ENCODE measurements at regions not wholly inside any gene's neighbourhood (a gene's known extent, or its start where the extent isn't known, plus 50 kb on each side); places are given as distances from the start of the nearest gene placed in this dataset.

DNA sequence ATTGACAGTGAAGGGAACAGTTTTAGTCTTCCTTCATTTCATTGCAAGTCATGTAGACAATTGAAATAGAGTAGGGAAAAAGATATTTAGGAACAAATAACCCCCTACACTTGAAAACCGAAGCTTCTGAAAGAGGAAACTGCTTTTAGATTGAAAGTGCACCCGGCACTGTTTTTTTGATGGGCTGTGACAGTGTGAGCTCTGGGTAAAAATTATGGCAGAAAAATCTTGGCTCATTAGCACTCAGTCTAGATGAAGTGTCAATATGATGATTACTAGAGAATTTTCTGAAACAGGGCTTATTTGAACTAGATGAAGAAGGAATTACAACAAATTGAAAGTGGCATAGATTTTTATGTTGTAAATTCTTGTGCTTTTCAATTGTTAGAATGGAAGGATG is 1132.4 kb downstream of the RAPGEF2 start:
- no peak overlapping the region for H3K27ac ChIP-seq
- TF ChIP-seq, protein P1, sequence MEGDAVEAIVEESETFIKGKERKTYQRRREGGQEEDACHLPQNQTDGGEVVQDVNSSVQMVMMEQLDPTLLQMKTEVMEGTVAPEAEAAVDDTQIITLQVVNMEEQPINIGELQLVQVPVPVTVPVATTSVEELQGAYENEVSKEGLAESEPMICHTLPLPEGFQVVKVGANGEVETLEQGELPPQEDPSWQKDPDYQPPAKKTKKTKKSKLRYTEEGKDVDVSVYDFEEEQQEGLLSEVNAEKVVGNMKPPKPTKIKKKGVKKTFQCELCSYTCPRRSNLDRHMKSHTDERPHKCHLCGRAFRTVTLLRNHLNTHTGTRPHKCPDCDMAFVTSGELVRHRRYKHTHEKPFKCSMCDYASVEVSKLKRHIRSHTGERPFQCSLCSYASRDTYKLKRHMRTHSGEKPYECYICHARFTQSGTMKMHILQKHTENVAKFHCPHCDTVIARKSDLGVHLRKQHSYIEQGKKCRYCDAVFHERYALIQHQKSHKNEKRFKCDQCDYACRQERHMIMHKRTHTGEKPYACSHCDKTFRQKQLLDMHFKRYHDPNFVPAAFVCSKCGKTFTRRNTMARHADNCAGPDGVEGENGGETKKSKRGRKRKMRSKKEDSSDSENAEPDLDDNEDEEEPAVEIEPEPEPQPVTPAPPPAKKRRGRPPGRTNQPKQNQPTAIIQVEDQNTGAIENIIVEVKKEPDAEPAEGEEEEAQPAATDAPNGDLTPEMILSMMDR (IDR thresholded peaks at IDR 0.05) = no peak
- no peak for TF ChIP-seq ZFX (IDR thresholded peaks at IDR 0.05; ENCODE audit: borderline replicate concordance)

DNA sequence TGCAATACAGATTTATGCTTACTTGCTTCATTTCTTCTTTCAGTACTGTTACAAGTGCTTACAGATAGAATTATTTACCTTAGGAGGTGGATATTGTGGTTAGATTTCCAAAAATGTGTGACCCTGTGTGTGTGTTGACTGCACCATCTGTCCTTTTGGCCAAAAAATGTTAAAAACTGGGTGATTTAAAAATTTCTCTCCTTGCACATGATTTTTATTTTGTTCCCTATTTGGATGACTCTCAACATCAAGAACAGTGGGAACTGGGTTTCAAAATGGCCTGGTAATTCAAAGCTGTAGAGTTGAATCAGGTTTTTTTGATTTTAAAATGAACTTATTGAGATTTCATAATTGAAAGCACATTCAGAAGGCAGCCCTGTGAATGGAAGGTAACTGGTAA is 1132.9 kb downstream of the RAPGEF2 start:
- H3K27ac ChIP-seq = no peak overlapping the region

DNA sequence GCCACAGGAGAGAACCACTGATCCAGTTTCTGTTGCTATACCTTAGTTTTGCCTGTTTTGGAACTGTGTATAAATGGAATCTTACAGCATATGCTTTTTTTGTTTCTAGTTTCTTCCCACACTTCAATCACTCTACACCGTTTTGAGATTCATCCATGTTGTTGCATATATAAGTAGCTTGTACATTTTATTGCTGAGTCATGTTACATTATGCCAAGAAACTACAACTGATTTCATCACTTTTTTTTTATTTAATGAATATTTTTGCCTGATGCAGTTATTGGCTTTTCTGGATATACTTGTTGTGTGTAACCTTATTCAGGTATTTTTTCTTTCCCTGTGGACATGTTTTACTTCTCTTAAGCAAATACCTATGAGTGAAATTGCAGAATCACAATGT is 1135.9 kb downstream of the RAPGEF2 start:
- H3K27ac ChIP-seq = no peak overlapping the region
- TF ChIP-seq, protein P1 (IDR thresholded peaks at IDR 0.05) = no peak
- no peak for TF ChIP-seq ZFX (IDR thresholded peaks at IDR 0.05; ENCODE audit: borderline replicate concordance)

More for the DNA sequence above, 1132.9 kb downstream of the RAPGEF2 start:
- TF ChIP-seq, protein P1 (IDR thresholded peaks at IDR 0.05) = no peak
- no peak for TF ChIP-seq ZFX (IDR thresholded peaks at IDR 0.05; ENCODE audit: borderline replicate concordance)

DNA sequence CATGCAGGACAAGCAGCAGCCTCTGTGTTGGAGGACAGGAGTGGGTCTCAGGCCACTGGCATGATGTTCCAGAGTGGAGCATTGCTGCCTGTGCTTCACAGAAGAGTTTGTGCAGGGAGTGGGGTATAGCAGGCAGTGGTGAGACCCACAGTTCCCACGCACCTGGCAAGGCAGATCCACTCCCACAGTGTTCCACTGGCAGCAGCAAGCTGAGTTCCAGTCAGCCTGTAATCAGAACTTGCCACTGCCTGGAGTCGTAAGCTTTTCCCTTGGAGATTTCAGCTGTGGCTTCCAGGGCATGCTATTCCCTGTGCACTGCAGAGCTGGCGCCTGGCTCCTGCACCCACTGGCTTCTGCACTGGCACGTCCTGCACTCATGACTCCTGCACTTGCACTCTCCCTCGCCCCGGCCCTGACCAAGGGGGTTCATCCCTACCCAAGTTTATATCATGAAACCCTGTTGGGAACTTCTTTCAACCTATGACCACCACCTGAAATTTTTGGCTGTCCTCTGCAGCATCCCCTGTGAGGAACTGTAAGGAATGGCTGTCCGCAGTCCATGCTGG is 1144.3 kb downstream of the RAPGEF2 start:
- H3K27ac ChIP-seq = no peak overlapping the region
- TF ChIP-seq ZFX (IDR thresholded peaks at IDR 0.05; ENCODE audit: borderline replicate concordance) = no peak
- TF ChIP-seq, protein P1 (IDR thresholded peaks at IDR 0.05) = no peak

DNA sequence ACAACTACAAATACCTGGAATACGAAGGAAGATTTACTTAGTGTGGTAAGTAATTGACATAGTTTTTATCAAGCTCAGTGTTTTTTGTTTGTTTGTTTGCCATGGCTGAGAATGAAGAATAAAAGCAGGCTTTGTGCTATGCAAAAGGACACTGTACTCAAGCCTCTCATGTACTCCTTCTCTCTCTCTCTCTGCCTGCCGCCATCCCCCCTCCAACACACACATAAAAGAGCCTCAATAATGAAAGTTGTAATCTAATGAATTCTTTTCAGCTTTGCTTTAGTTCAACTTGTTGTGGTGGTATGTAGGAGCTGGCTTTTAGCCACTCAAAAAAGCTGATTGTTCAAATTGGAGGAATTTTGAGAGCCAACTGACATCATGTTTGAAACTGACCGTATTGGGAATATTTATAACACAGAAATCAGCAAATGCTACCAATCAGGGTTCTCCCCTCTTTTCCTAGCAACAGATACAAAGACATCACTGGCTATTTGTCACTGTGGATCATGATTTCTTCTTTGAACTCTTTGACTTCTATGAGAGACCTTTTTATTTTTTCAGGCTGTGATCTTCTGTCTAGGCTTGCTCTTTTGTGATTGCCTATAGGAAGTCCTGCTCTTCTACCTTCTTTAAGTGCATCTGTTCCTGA is 1148.8 kb downstream of the RAPGEF2 start:
- H3K27ac ChIP-seq = no peak overlapping the region
- TF ChIP-seq, protein P1 (IDR thresholded peaks at IDR 0.05) = no peak
- no peak for TF ChIP-seq ZFX (IDR thresholded peaks at IDR 0.05; ENCODE audit: borderline replicate concordance)

DNA sequence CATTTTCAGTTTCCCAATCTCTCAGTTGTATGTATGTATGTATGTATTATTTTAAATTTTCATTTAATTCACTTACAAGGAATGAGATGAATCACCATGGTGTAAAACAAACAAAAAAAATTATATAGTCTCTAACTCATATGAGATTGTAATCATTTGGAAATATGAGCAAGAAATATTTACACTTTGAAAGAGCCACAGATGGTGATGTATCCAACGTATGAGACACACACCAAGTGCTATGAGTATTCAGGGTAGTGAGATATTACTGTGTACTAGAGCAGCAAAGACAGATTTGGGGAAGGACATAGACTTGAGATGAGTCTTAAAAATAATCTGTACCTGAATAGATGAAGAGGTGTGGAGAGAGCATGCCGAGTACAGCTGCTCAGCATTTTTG is 1154.4 kb downstream of the RAPGEF2 start:
- H3K27ac ChIP-seq = no peak overlapping the region
- no peak for TF ChIP-seq ZFX (IDR thresholded peaks at IDR 0.05; ENCODE audit: borderline replicate concordance)
- TF ChIP-seq, protein P1 (IDR thresholded peaks at IDR 0.05) = no peak

DNA sequence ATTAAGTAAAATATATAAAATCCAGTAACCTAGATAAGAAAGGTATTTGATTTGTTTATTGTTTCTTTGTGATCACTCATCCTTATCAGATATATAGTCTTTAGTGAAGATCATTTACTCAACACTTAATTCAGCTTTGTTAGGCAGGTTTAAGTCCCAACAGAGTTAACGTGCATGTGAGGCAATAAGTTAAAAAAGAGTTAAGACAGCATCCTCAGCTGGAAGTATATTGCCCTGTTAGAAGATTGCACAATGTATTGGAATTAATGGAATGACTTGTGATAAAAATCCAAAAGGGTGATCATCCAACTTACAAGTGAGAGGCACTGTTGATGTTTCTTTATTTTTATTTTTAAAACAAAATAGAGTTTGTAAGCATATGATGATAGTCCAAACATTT is 1162.1 kb downstream of the RAPGEF2 start:
- H3K27ac ChIP-seq = no peak overlapping the region
- no peak for TF ChIP-seq ZFX (IDR thresholded peaks at IDR 0.05; ENCODE audit: borderline replicate concordance)
- TF ChIP-seq, protein P1 (IDR thresholded peaks at IDR 0.05) = no peak

Data from 22Rv1 (cell line).